B cell (primary cell): ENCODE measurements at regions not wholly inside any gene's neighbourhood (a gene's known extent, or its start where the extent isn't known, plus 50 kb on each side); places are given as distances from the start of the nearest gene placed in this dataset.

Source experiments
- CTCF ChIP-seq: fragments of 200-600 bp; IDR thresholded peaks from one replicate; pipeline ENCODE4 v1.8.0; 2022; ENCODE audit warnings: antibody characterized with exemption, mild to moderate bottlenecking
- EZH2 ChIP-seq: IDR thresholded peaks from 2 replicates; pipeline ENCODE4 v1.6.1; 2012; ENCODE audit warnings: borderline replicate concordance, low read depth, mild to moderate bottlenecking, moderate library complexity, low read length; ENCODE audit not compliant: insufficient read depth, poor library complexity, severe bottlenecking

GRCh38 chr1:87563211-87563610, 234.5 kb downstream of the LMO4 start:
- TF ChIP-seq CTCF (no peak), EZH2 (no peak)
